Activated B cell treated with CpG ODN at 0.5 μM for 24 hours (primary cell): ENCODE measurements at regions not wholly inside any gene's neighbourhood (a gene's known extent, or its start where the extent isn't known, plus 50 kb on each side); places are given as distances from the start of the nearest gene placed in this dataset.
"Not testable (repeated sequence)": the region's sequence is repeated elsewhere in the genome, so short reads cannot be mapped to it uniquely, and the experiment has no call there.

ENCODE experiments used
- ATAC-seq: fragments of 200-7000 bp; cut with Tn5 transposase; one replicate; pipeline ENCODE4 v1.10.0; 2021; ENCODE audit warnings: low read depth, mild to moderate bottlenecking, moderate library complexity
- CTCF ChIA-PET: fragments of 350-600 bp; sonication (Branson Sonifier 250); formaldehyde crosslinking; loops from one replicate; lab custom pipeline; 2021; ENCODE audit warnings: antibody characterized with exemption; lab: Charles Lee
- POLR2A ChIA-PET: fragments of 350-600 bp; sonication (Branson Sonifier 250); formaldehyde crosslinking; loops from one replicate; lab custom pipeline; 2021; ENCODE audit warnings: antibody characterized with exemption; lab: Charles Lee
- DNase-seq: peaks from one replicate; pipeline ENCODE4 v3.0.0; 2022
- H3K27ac Mint-ChIP-seq: one replicate; pipeline ENCODE4 v1.8.0; 2020; ENCODE audit warnings: mixed read lengths
- H3K27me3 Mint-ChIP-seq: one replicate; pipeline ENCODE4 v1.8.0; 2021; ENCODE audit warnings: mixed read lengths
- H3K36me3 Mint-ChIP-seq: one replicate; pipeline ENCODE4 v1.8.0; 2021; ENCODE audit warnings: low read depth, mixed read lengths
- H3K4me1 Mint-ChIP-seq: one replicate; pipeline ENCODE4 v1.8.0; 2021; ENCODE audit warnings: mixed read lengths
- H3K4me3 Mint-ChIP-seq: one replicate; pipeline ENCODE4 v1.8.0; 2020; ENCODE audit warnings: mild to moderate bottlenecking, mixed read lengths
- H3K9me3 Mint-ChIP-seq: one replicate; pipeline ENCODE4 v1.8.0; 2020; ENCODE audit warnings: mixed read lengths
- intact Hi-C: fragments of 100-400 bp; cut with micrococcal nuclease; formaldehyde crosslinking; loops from one replicate; pipeline ENCODE4 v1.15.1; 2024
- TF ChIP-seq, protein P1 (sequence below): fragments of 200-600 bp; IDR thresholded peaks from one replicate; pipeline ENCODE4 v1.8.0; 2022; ENCODE audit warnings: antibody characterized with exemption, mild to moderate bottlenecking

DNA sequence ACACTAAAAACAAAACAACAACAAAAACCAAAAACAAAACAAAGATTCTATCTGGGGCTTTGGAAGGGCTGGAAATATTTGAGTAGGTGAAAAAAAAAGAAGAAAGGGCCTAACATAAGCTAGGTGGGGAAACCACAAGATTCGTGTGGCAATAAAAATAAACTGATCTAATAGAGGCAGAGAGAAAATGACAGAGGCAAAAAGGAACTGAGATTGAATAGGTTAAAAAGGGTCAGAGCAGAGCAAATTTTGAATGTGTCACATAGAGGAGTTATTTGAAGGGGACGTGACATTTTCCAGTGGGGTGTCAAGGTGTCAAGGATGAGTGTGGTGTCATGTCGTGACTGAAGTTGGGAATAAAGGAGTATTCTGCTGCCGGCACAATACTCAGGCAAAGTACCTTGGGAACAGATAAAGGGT is 65.2 kb upstream of the RALGPS2 start:
- H3K4me1 Mint-ChIP-seq, result peaks cover 82% of the 10 kb centered on the region
- ChIA-PET CTCF (interaction anchor here (1.1 to 1.8 kb wide), 4 partner anchors 41 to 343 kb away, joined by 4 to 6 read pairs (median 4); no protein-coding TSS in a partner anchor), POLR2A (interaction anchor here (0.6 to 3.0 kb wide), 15 partner anchors 9 to 116 kb away, joined by 3 to 16 read pairs (median 5); partner anchors contain the start of gene RALGPS2)
- H3K36me3 Mint-ChIP-seq, result no peaks in the 10 kb centered on the region
- intact Hi-C loops, result loop anchor here (1.0 to 5.0 kb wide), 7 partner anchors 25 to 117 kb away; partner anchors contain the start of gene RALGPS2
- no peaks in the 10 kb centered on the region for H3K9me3 Mint-ChIP-seq
- no peaks in the 10 kb centered on the region for H3K27me3 Mint-ChIP-seq
- ATAC-seq (peak; percentile 25), DNase-seq (no peak)
- H3K4me3 Mint-ChIP-seq, result peak overlapping the region; percentile 46
- H3K27ac Mint-ChIP-seq, result peak overlapping the region; percentile 57
- TF ChIP-seq, protein P1, sequence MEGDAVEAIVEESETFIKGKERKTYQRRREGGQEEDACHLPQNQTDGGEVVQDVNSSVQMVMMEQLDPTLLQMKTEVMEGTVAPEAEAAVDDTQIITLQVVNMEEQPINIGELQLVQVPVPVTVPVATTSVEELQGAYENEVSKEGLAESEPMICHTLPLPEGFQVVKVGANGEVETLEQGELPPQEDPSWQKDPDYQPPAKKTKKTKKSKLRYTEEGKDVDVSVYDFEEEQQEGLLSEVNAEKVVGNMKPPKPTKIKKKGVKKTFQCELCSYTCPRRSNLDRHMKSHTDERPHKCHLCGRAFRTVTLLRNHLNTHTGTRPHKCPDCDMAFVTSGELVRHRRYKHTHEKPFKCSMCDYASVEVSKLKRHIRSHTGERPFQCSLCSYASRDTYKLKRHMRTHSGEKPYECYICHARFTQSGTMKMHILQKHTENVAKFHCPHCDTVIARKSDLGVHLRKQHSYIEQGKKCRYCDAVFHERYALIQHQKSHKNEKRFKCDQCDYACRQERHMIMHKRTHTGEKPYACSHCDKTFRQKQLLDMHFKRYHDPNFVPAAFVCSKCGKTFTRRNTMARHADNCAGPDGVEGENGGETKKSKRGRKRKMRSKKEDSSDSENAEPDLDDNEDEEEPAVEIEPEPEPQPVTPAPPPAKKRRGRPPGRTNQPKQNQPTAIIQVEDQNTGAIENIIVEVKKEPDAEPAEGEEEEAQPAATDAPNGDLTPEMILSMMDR, result no peak

DNA sequence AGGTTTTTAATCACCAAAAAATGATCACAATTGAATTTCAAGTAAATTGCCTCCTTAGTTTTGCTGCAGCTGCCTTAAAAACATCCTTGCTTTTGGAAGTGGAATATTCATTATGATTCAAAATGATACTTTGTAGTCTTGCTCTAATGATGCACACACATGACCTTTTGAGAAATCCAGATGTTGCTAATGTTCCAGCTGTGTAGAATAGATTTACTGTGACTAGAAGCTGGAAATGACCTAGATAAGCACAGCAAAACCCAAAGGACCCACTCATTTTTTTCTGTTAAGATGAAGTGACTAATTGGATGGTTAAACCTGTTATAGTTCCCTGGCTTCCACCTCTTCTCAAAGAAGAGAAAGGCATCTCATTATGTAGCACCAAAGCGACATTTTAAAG is 64.6 kb upstream of the RALGPS2 start:
- ATAC-seq (peak; percentile 22), DNase-seq (no peak)
- TF ChIP-seq, protein P1, result no peak
- no peaks in the 10 kb centered on the region for H3K36me3 Mint-ChIP-seq
- intact Hi-C loops, result loop anchor here (1.0 to 5.0 kb wide), 6 partner anchors 24 to 92 kb away; partner anchors contain the start of gene RALGPS2
- no peaks in the 10 kb centered on the region for H3K9me3 Mint-ChIP-seq
- no peaks in the 10 kb centered on the region for H3K27me3 Mint-ChIP-seq
- peak overlapping the region; percentile 57 for H3K27ac Mint-ChIP-seq
- peaks cover 88% of the 10 kb centered on the region for H3K4me1 Mint-ChIP-seq
- ChIA-PET POLR2A (interaction anchor here (0.6 to 3.0 kb wide), 13 partner anchors 40 to 117 kb away, joined by 3 to 16 read pairs (median 6); partner anchors contain the start of gene RALGPS2), CTCF (interaction anchor here (1.4 kb wide), 1 partner anchor 78 kb away, joined by 5 read pairs; no protein-coding TSS in a partner anchor)
- H3K4me3 Mint-ChIP-seq, result peak overlapping the region; percentile 6

DNA sequence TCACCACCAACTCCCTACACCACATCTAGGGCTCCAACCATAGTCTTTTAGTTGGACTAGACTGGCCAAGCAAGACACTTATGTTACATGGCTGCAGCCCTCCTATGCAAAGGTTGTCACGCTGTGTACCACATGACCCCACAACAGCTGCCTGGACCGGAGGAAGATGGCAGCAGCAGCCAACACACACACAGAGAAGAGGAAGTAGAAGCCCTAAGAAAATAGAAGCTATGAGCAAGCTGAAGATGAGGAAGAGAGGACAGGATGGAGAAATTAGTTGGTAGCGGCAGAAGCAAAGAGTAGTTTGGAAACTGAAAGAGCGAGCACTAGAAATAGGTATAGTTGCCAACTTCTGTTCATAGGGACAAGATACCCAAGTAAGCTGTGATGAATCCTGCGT is 60.8 kb upstream of the RALGPS2 start:
- ChIA-PET CTCF (interaction anchor here (0.8 to 3.2 kb wide), 5 partner anchors 8 to 339 kb away, joined by 3 to 16 read pairs (median 5); no protein-coding TSS in a partner anchor), POLR2A (interaction anchor here (0.7 to 2.8 kb wide), 14 partner anchors 45 to 121 kb away, joined by 3 to 17 read pairs (median 8); partner anchors contain the start of gene RALGPS2)
- DNase-seq (peak; percentile 28), ATAC-seq (peak; percentile 83)
- Mint-ChIP-seq H3K9me3 (peaks cover 2% of the 10 kb centered on the region), H3K36me3 (no peaks in the 10 kb centered on the region), H3K4me1 (peaks cover 91% of the 10 kb centered on the region), H3K4me3 (peak overlapping the region; percentile 69), H3K27ac (peak overlapping the region; percentile 86), H3K27me3 (no peaks in the 10 kb centered on the region)
- intact Hi-C loops, result loop anchor here (1.0 to 5.0 kb wide), 7 partner anchors 11 to 122 kb away; no protein-coding TSS in a partner anchor
- TF ChIP-seq, protein P1, result no peak

DNA sequence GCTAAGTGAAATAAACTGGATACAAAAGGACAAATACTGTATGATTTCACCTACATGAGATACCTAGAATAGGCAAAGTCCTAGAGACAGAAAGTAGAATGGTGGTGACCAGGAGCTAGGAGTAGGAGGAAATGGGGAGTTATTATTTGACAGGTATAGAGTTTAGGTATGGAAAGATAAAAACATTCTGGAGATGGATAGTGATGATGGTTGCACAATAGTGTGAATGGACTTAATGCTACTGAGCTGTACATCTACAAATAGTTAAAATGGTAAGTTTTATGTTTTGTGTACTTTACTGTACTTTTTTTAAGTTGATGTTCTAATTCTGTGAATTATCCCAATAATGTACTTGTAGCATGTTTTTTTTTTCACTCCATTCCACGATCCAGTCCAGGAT is 59.5 kb upstream of the RALGPS2 start:
- no peaks in the 10 kb centered on the region for H3K27me3 Mint-ChIP-seq
- intact Hi-C loops, result no loop called here
- ChIA-PET CTCF (interaction anchor here (3.2 kb wide), 1 partner anchor 122 kb away, joined by 16 read pairs; no protein-coding TSS in a partner anchor), POLR2A (interaction anchor here (0.8 to 2.8 kb wide), 4 partner anchors 57 to 89 kb away, joined by 3 to 9 read pairs (median 6); no protein-coding TSS in a partner anchor)
- H3K9me3 Mint-ChIP-seq, result peaks cover 2% of the 10 kb centered on the region
- ATAC-seq (no peak), DNase-seq (no peak)
- no peaks in the 10 kb centered on the region for H3K36me3 Mint-ChIP-seq
- peak overlapping the region; percentile 86 for H3K27ac Mint-ChIP-seq
- TF ChIP-seq, protein P1, result no peak
- H3K4me3 Mint-ChIP-seq, result no peak overlapping the region
- peaks cover 86% of the 10 kb centered on the region for H3K4me1 Mint-ChIP-seq

DNA sequence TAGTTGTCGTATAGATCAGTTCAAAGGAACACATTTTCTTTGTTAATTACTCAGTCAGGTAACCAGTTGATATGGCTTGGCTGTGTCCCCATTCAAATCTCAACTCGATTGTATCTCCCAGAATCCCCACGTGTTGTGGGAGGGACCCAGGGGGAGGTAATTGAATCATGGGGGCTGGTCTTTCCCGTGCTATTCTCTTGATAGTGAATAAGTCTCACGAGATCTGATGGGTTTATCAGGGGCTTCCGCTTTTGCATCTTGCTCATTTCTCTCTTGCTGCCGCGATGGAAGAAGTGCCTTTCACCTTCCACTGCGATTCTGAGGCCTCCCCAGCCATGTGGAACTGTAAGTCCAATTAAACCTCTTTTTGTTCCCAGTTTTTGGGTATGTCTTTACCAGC is 58.2 kb upstream of the RALGPS2 start:
- H3K27ac Mint-ChIP-seq, result peak overlapping the region; percentile 70
- DNase-seq, intact Hi-C loops, ATAC-seq, CTCF ChIA-PET, H3K27me3 Mint-ChIP-seq, H3K36me3 Mint-ChIP-seq, H3K9me3 Mint-ChIP-seq: not testable (repeated sequence)
- peak overlapping the region; percentile 29 for H3K4me3 Mint-ChIP-seq
- peaks cover 73% of the 10 kb centered on the region for H3K4me1 Mint-ChIP-seq
- POLR2A ChIA-PET, result interaction anchor here (0.5 kb wide), 1 partner anchor 68 kb away, joined by 8 read pairs; no protein-coding TSS in a partner anchor
